GM12891 (cell line): ENCODE measurements at regions not wholly inside any gene's neighbourhood (a gene's known extent, or its start where the extent isn't known, plus 50 kb on each side); places are given as distances from the start of the nearest gene placed in this dataset.

ENCODE experiments used
- POLR2A ChIP-seq: IDR thresholded peaks from 2 replicates; pipeline ENCODE4 v1.6.1; 2011; ENCODE audit warnings: low read depth, low read length, control low read depth
- POLR2AphosphoS5 ChIP-seq: IDR thresholded peaks from 2 replicates; pipeline ENCODE4 v1.6.1; 2011; ENCODE audit warnings: low read depth, low read length, control low read depth
- POU2F2 ChIP-seq: IDR thresholded peaks from 2 replicates; pipeline ENCODE4 v1.6.1; 2011; ENCODE audit warnings: low read depth, mild to moderate bottlenecking, control low read depth, low read length, moderate library complexity
- SPI1 ChIP-seq: IDR thresholded peaks from 2 replicates; pipeline ENCODE4 v1.6.1; 2011; ENCODE audit warnings: low read depth, low read length, control low read depth
- TAF1 ChIP-seq: IDR thresholded peaks from 2 replicates; pipeline ENCODE4 v1.6.1; 2011; ENCODE audit warnings: low read depth, low read length, control low read depth

- no peak for TF ChIP-seq POLR2AphosphoS5
- no peak for TF ChIP-seq POLR2A
- no peak for TF ChIP-seq SPI1
- no peak for TF ChIP-seq TAF1
- no peak for TF ChIP-seq POU2F2
Measured at GRCh38 chr12:84124211-84124610, 788.4 kb downstream of the SLC6A15 start.
